Superior temporal gyrus (tissue), 1 donor: ENCODE measurements at regions not wholly inside any gene's neighbourhood (a gene's known extent, or its start where the extent isn't known, plus 50 kb on each side); places are given as distances from the start of the nearest gene placed in this dataset.
A peak's percentile ranks its signal among the peaks of the same experiment; 100 is the strongest.
"Not testable (repeated sequence)": the region's sequence is repeated elsewhere in the genome, so short reads cannot be mapped to it uniquely, and the experiment has no call there.

Experiments used
- DNase-seq: peaks from one replicate; pipeline ENCODE4 v3.0.0-alpha.2; 2016; ENCODE audit errors: extremely low spot score

DNA sequence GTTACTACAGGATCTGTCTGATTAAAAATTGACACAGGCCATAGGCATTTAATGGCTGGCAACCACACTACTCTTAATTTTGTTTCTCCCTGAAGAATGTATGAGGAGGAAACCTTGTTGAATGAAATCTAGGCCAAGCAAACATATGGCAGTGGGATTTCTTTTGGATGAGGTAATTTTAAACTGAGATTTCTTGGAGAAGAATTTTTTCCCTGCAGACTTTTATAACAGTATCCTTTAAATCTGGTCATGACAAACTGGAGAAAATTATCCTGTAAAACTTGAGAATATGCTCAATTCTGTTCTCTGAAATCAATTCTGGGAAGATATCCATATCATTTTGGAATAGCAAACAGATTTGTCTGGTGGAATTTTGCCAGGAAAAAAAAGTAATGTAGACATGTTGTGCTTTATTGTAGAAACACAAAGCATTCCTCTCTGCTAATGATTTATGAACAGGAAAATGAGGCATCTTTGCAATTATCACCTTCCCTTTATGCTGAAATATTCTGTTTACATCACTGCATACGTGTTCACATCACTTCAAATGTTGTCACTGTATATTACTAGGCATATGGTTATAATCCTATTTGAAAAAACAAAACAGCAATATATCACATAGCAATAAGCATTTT is 108.3 kb upstream of the ARSJ start:
- DNase-seq: peak; percentile 42

GRCh38 chr4:114088481-114088880 is 109.0 kb upstream of the ARSJ start:
- no peak for DNase-seq

- no peak for DNase-seq
Observed at GRCh38 chr4:114091546-114091945, 112.1 kb upstream of the ARSJ start.

DNA sequence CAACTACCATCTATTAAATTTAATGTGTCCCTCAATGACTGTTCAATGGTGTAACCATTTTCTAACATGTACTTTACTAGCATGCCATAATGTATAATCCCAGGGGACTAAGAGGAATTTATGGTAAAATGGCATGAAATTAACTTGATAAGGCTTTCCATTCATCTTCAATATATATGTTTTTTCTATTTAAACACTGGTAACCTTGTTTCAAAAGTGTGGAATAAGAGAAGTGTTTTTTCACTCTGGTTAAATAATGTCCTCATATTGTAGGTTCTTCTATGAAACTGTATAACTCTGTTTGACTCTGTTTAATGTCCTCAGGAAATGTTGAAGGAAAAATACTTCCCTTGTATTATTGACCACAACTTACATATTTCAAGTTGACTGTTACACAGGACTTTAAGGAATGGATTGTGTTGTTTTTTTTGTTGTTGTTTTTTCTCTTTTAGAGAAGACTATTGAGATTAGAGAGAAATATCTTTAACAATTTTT is 113.8 kb upstream of the ARSJ start:
- DNase-seq: no peak

DNA sequence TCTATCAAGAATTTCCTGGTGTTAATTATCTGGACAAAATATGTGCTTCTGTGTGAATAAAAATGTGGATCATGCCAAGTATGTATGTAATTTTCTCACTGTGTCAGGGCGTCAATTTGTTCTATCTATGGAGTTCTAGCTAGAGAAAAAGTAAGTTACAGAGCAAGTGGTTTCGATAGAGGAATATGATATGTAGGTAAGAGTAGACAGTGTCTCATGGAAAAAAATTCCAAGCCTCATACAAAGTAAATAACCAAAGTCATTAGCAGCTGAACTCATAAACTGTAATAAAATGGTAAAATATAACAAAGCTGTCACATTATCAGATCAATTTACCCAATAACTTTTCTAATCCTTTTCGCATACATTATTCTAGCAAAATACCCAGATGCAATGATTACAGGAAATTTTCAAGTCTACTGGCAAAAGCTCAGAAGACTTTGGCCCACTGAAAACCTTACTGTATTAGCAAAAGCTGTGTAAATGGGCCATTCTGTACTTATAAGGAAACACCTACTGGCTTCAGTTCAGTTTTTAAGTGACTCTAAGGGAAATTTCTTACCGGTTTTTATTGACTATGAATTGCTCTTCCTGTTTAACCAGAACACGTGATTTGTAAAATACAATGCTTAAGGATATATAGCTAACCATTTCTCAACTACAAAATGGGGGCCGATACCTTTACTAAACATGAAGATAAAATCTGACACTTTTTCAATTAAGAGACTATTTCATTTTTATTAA is 121.0 kb upstream of the ARSJ start:
- no peak for DNase-seq

DNA sequence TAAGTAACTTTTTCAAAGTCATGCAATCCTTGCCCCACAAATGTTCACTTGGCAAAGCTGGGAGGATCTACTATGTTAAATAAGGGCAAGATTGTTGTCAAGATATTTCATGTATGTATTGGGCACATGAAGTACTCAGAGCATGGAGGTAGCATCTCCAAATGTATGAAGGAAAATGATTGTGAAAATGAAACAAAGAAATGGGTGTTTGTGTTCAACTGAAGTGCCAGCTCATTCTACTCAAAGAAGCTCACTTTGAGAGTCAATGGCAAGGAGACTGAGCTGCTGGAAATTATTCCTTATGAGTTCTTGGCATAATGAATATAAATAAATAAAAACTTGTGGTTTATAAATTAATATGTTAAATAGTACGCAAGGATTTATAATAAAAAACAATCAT is 124.5 kb upstream of the ARSJ start:
- DNase-seq: no peak

- DNase-seq: peak; percentile 20
Observed at GRCh38 chr4:114108869-114109268, 129.4 kb upstream of the ARSJ start.

DNA sequence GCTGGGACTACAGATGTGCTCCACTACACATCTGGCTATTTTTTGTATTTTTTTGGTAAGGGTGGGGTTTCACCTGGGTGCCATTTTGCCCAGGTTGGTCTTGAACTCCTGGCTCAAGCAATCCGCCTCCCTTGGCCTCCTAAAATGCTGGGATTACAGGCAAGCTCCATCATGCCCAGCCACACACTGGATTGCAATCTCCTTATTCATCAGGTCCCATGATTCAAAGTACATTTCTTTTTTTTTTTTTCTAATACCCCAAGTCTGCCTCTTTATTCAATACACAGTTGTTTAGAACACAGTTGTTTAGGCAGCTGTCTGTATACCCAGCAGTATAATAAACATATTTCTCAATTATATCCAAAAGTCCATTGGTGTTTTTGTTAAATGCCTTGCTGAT is 130.3 kb upstream of the ARSJ start:
- no peak for DNase-seq

DNA sequence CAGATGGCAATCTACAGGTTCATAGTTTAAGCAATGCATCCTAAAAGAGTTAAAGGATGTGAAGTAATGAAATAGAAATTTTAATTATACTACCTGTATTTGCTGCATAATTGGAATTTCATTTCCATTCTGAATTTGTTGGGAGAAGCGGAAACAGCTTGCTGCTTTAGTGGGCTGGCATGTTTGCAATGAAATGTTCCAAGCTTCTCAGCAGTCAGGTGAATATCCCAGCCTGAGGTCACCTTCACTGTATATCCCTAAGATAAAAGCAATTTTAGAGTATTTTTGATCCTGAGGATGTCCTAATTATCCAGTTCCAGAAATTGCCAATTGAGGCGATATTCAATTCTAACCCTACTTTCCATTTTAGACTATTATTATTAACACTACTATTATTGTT is 136.1 kb upstream of the ARSJ start:
- DNase-seq: no peak

GRCh38 chr4:114116861-114117260 is 137.4 kb upstream of the ARSJ start:
- no peak for DNase-seq

DNA sequence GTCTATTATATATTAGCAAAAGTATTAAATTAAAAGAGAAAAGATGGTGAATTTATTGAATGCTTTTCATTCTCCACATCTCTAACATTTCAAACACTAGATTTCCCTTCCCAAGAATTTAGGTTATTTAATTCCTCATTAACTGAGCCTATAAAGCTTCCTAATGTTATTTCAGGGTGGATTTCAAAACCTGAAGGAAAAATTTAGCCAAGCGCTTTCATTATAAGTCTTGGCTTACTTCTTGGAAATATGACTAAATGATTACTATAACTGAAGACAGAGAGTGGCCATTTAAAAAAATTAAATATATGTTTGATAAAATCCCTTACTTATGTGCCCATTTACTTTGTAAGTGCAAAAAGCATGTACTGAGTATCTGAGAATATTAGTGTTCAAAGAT is 141.8 kb upstream of the ARSJ start:
- no peak for DNase-seq

DNA sequence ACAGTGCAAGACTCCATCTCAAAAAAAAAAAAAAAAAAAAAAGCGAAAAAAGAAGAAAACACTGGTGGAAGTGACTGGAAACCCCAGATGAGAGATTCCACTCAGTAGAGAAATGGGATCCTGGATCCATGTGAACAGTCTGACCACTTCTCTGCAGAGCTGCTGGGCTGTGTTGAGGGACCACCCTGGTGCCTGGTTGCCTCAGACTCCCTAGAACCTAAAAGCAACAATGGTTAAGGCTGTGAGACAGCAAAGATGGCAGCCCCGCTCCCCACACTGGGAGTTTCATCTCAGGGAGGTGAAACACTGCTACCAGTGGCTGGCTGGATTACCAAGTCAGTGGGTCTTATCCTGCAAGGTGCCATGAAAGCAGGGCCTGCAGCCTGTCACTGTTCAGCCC is 152.8 kb upstream of the ARSJ start:
- DNase-seq: no peak

- DNase-seq: no peak
Observed at GRCh38 chr4:114132830-114133229, 153.4 kb upstream of the ARSJ start.

DNA sequence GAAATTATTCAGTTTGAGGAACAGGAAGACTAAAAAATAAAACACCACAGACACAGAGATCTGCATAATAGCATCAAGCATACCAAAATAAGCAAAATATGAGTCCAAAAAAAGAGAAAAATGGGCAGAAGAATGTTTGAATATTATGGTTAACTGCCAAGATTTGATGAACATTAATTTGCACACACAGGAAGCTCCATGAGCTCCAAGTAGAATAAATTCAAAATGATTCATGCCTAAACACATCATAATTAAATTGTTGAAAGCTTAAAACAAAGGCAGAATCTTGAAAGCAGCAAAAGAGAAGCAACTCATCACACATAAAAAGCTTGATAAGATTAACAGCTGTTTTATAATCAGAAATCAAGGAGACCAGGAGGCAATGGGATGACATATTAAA is 156.6 kb upstream of the ARSJ start:
- no peak for DNase-seq

- DNase-seq: no peak
Observed at GRCh38 chr4:114137984-114138383, 158.5 kb upstream of the ARSJ start.

DNA sequence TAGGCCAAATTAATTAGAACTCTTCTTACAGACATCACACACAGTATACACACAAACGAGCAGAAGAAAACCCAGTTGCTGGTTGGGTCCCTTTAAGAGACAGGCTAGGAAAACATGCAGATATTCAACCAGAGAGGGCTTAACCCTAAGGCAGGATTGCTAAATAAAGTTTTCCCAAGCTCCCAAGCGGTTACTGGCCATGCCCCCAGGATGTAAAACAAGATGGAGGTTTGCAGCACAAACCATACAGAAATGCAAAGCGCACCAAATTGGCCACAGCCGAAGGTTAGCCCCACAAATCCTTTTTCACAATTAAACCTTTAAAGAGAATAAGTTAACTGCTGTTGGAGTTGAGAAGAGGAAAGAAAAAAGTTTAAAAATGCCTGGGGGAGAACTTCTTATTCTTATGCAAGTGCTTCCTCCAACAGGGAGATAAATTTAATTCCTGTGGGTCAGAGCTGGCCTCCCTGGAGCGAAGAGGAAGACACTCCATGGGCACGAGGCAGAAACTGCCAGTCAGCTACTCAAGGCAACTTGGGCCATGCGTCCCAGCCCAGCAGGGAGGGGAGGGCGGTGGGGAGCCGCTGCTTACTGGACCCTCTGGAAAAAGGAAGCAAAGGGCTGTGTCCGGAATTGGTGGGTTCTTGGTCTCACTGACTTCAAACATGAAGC is 167.6 kb upstream of the ARSJ start:
- DNase-seq: no peak

DNA sequence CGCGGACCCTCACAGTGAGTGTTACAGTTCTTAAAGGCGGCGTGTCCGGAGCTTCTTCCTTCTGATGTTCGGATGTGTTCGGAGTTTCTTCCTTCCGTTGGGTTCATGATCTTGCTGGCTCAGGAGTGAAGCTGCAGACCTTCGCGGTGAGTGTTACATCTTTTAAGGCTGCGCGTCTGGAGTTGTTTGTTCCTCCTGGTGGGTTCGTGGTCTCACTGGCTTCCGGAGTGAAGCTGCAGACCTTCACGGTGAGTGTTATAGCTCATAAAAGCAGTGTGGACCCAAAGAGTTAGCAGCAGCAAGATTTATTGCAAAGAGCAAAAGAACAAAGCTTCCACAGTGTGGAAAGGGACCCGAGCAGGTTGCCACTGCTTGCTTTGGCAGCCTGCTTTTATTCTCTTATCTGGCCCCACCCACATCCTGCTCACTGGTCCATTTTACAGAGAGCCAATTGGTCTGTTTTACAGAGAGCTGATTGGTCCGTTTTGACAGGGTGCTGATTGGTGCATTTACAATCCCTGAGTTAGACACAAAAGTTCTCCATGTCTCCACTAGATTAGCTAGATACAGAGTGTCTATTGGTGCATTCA is 168.3 kb upstream of the ARSJ start:
- not testable (repeated sequence) for DNase-seq

DNA sequence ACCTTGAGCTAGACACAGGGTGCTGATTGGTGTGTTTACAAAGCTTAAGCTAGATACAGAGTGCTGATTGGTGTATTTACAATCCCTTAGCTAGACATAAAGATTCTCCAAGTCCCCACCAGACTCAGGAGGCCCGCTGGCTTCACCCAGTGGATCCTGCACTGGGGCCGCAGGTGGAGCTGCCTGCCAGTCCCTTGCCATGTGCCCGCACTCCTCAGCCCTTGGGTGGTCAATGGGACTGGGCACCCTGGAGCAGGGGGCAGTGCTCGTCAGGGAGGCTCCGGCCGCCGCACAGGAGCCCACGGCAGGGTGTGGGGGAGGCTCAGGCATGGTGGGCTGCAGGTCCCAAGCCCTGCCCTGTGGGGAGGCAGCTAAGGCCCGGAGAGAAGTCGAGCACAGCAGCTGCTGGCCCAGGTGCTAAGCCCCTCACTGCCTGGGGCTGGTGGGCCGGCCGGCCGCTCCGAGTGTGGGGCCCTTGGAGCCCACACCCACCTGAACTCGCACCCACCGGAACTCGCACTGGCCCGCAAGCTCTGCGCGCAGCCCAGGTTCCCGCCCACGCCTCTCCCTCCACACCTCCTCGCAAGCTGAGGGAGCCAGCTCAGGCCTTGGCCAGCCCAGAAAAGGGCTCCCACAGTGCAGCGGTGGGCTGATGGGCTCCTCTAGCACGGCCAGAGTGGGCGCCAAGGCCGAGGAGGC is 169.1 kb upstream of the ARSJ start:
- DNase-seq: not testable (repeated sequence)

GRCh38 chr4:114156371-114156770 is 176.9 kb upstream of the ARSJ start:
- no peak for DNase-seq

- no peak for DNase-seq
Observed at GRCh38 chr4:114161809-114162208, 182.4 kb upstream of the ARSJ start.

DNA sequence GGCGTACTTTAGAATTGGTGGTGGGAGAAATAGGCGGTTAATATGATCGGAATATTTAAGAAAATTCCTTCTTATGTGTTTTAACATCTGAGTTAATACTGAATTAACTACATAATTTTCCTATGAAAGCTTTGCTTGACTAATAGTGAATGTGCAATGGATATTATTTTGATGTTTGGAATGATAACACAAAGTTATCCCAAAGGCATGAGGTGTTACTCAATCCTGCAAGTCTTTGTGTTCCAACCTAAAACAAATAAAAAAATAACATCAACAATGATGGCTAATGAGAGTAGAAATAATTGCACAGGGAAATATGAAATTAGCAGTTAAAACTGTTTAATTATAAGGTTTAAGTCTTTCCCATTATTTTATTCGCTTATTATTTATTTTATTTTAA is 183.6 kb upstream of the ARSJ start:
- no peak for DNase-seq

- DNase-seq: no peak
Observed at GRCh38 chr4:114173968-114174367, 194.5 kb upstream of the ARSJ start.
